ENCODE measurements at regions not wholly inside any gene's neighbourhood (a gene's known extent, or its start where the extent isn't known, plus 50 kb on each side); places are given as distances from the start of the nearest gene placed in this dataset.

DNA sequence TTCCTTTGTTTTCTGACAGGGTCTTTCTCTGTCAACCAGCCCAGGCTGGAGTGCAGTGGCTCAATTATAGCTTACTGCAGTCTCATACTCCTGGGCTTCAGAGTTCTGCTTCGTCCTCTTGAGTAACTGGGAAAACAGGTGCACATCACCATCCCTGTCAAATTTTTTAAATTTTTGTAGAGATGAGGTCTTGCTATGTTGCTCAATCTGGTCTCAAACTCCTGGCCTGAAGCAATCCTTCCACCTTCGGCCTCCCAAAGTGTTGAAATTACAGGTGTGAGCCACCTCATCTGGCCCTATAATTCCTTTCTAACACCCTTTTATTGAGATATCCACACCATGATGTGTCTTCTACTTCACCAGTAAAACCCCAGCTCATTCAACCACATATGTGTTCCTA is 341.6 kb upstream of the PCSK5 start:
- TF ChIP-seq HDAC2 (IDR thresholded peaks at IDR 0.05): no peak
- no peak for TF ChIP-seq CTCF (IDR thresholded peaks at IDR 0.05)
- TF ChIP-seq, protein P1, sequence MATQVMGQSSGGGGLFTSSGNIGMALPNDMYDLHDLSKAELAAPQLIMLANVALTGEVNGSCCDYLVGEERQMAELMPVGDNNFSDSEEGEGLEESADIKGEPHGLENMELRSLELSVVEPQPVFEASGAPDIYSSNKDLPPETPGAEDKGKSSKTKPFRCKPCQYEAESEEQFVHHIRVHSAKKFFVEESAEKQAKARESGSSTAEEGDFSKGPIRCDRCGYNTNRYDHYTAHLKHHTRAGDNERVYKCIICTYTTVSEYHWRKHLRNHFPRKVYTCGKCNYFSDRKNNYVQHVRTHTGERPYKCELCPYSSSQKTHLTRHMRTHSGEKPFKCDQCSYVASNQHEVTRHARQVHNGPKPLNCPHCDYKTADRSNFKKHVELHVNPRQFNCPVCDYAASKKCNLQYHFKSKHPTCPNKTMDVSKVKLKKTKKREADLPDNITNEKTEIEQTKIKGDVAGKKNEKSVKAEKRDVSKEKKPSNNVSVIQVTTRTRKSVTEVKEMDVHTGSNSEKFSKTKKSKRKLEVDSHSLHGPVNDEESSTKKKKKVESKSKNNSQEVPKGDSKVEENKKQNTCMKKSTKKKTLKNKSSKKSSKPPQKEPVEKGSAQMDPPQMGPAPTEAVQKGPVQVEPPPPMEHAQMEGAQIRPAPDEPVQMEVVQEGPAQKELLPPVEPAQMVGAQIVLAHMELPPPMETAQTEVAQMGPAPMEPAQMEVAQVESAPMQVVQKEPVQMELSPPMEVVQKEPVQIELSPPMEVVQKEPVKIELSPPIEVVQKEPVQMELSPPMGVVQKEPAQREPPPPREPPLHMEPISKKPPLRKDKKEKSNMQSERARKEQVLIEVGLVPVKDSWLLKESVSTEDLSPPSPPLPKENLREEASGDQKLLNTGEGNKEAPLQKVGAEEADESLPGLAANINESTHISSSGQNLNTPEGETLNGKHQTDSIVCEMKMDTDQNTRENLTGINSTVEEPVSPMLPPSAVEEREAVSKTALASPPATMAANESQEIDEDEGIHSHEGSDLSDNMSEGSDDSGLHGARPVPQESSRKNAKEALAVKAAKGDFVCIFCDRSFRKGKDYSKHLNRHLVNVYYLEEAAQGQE (IDR thresholded peaks at IDR 0.05): no peak
- no peak for TF ChIP-seq CEBPB (IDR thresholded peaks at IDR 0.05)
- TF ChIP-seq POLR2AphosphoS2 (conservative IDR thresholded peaks at IDR 0.05; ENCODE audit: low read length): no peak
- no peak for TF ChIP-seq POLR2A (IDR thresholded peaks at IDR 0.05; ENCODE audit: low read length)
- TF ChIP-seq CHD2 (IDR thresholded peaks at IDR 0.05; ENCODE audit: low read length, partially characterized antibody): no peak
- no peak for TF ChIP-seq RFX5 (IDR thresholded peaks at IDR 0.05)
